AG09309 (cell line): ENCODE measurements at regions not wholly inside any gene's neighbourhood (a gene's known extent, or its start where the extent isn't known, plus 50 kb on each side); places are given as distances from the start of the nearest gene placed in this dataset.
A peak's percentile ranks its signal among the peaks of the same experiment; 100 is the strongest.

Source experiments
- DNase-seq: peaks from one replicate; pipeline ENCODE4 v3.0.0-alpha.2; 2010; ENCODE audit warnings: low read depth
- H3K4me3 ChIP-seq: 2 replicates; pipeline ENCODE4 v1.5.1; 2011; ENCODE audit warnings: mild to moderate bottlenecking, low read depth, low read length, moderate library complexity; ENCODE audit not compliant: control insufficient read depth
- CTCF ChIP-seq: IDR thresholded peaks from 2 replicates; pipeline ENCODE4 v1.5.1; 2011; ENCODE audit warnings: mild to moderate bottlenecking, low read depth, low read length, inconsistent platforms; ENCODE audit not compliant: insufficient read depth, control insufficient read depth; ENCODE audit errors: missing control alignments

- DNase-seq, result no peak
- no peak for TF ChIP-seq CTCF
- no peak overlapping the region for H3K4me3 ChIP-seq
These were observed 452.3 kb downstream of the ZIC3 start for GRCh38 chrX:138018145-138018799.

- H3K4me3 ChIP-seq, result no peak overlapping the region
- no peak for DNase-seq
- TF ChIP-seq CTCF, result no peak
These were observed 455.0 kb downstream of the ZIC3 start for GRCh38 chrX:138020941-138021340.

- peak; percentile 33 for TF ChIP-seq CTCF
- DNase-seq, result no peak
- no peak overlapping the region for H3K4me3 ChIP-seq
These were observed 460.3 kb downstream of the ZIC3 start for GRCh38 chrX:138026211-138026610.

GRCh38 chrX:138031715-138032114 lies 465.8 kb downstream of the ZIC3 start:
- TF ChIP-seq CTCF, result no peak
- DNase-seq, result no peak
- H3K4me3 ChIP-seq, result no peak overlapping the region

- no peak overlapping the region for H3K4me3 ChIP-seq
- no peak for TF ChIP-seq CTCF
- no peak for DNase-seq
These were observed 468.2 kb downstream of the ZIC3 start for GRCh38 chrX:138034136-138034535.

GRCh38 chrX:138037548-138037947 lies 471.6 kb downstream of the ZIC3 start:
- TF ChIP-seq CTCF, result no peak

GRCh38 chrX:138057883-138058282 lies 492.0 kb downstream of the ZIC3 start:
- H3K4me3 ChIP-seq, result no peak overlapping the region
- no peak for DNase-seq
- TF ChIP-seq CTCF, result no peak

More at GRCh38 chrX:138037548-138037947, 471.6 kb downstream of the ZIC3 start:
- DNase-seq, result no peak
- no peak overlapping the region for H3K4me3 ChIP-seq
